ENCODE measurements at regions not wholly inside any gene's neighbourhood (a gene's known extent, or its start where the extent isn't known, plus 50 kb on each side); places are given as distances from the start of the nearest gene placed in this dataset.

GRCh38 chr17:14935139-14935841 lies 329.8 kb downstream of the PMP22 start:
- TF ChIP-seq CTCF (IDR thresholded peaks at IDR 0.05) = no peak

- TF ChIP-seq CTCF (IDR thresholded peaks at IDR 0.05) = no peak
Observed at GRCh38 chr17:14933676-14934075, 331.4 kb downstream of the PMP22 start.

GRCh38 chr17:14926526-14927122 lies 338.5 kb downstream of the PMP22 start:
- TF ChIP-seq CTCF (IDR thresholded peaks at IDR 0.05) = peak; percentile 77

GRCh38 chr17:14926073-14926472 lies 339.1 kb downstream of the PMP22 start:
- no peak for TF ChIP-seq CTCF (IDR thresholded peaks at IDR 0.05)

- no peak for TF ChIP-seq CTCF (IDR thresholded peaks at IDR 0.05)
Observed at GRCh38 chr17:14925498-14925897, 339.6 kb downstream of the PMP22 start.

GRCh38 chr17:14923981-14924380 lies 341.1 kb downstream of the PMP22 start:
- no peak for TF ChIP-seq CTCF (IDR thresholded peaks at IDR 0.05)

- TF ChIP-seq CTCF (IDR thresholded peaks at IDR 0.05) = no peak
Observed at GRCh38 chr17:14922411-14922810, 342.7 kb downstream of the PMP22 start.
